C4-2B (cell line): ENCODE measurements at regions not wholly inside any gene's neighbourhood (a gene's known extent, or its start where the extent isn't known, plus 50 kb on each side); places are given as distances from the start of the nearest gene placed in this dataset.

Experiments
- H3K27ac ChIP-seq: fragments of 450-650 bp; 2 replicates; pipeline ENCODE4 v1.5.1; 2017
- ZFX ChIP-seq: fragments of 450-650 bp; IDR thresholded peaks from 2 replicates; pipeline ENCODE4 v1.6.1; 2017
- TF ChIP-seq, protein P1 (sequence below): fragments of 450-650 bp; conservative IDR thresholded peaks from 2 replicates; pipeline ENCODE4 v1.5.1; 2017; ENCODE audit warnings: mild to moderate bottlenecking

DNA sequence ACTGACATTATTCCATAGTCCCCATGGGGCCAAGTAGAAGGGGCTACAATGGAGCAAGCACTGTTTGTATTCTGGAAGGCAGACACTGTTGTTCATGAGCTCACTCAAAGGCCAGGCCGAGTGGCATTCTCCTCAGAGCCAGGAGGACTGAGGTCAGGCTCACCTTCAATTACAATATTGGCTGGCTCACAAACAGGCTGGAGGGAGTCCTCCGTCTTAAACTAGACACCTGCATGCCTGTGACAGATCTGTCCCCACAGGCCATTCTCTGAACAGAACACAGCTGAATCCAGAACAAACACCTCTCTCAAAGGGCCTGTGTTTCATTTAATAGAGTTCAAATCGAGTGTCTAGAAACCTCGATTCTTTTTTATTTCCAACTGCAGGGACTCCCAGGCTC, 347.4 kb upstream of the PPP2R3A start:
- H3K27ac ChIP-seq = no peak overlapping the region
- no peak for TF ChIP-seq ZFX
- TF ChIP-seq, protein P1, sequence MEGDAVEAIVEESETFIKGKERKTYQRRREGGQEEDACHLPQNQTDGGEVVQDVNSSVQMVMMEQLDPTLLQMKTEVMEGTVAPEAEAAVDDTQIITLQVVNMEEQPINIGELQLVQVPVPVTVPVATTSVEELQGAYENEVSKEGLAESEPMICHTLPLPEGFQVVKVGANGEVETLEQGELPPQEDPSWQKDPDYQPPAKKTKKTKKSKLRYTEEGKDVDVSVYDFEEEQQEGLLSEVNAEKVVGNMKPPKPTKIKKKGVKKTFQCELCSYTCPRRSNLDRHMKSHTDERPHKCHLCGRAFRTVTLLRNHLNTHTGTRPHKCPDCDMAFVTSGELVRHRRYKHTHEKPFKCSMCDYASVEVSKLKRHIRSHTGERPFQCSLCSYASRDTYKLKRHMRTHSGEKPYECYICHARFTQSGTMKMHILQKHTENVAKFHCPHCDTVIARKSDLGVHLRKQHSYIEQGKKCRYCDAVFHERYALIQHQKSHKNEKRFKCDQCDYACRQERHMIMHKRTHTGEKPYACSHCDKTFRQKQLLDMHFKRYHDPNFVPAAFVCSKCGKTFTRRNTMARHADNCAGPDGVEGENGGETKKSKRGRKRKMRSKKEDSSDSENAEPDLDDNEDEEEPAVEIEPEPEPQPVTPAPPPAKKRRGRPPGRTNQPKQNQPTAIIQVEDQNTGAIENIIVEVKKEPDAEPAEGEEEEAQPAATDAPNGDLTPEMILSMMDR = no peak

DNA sequence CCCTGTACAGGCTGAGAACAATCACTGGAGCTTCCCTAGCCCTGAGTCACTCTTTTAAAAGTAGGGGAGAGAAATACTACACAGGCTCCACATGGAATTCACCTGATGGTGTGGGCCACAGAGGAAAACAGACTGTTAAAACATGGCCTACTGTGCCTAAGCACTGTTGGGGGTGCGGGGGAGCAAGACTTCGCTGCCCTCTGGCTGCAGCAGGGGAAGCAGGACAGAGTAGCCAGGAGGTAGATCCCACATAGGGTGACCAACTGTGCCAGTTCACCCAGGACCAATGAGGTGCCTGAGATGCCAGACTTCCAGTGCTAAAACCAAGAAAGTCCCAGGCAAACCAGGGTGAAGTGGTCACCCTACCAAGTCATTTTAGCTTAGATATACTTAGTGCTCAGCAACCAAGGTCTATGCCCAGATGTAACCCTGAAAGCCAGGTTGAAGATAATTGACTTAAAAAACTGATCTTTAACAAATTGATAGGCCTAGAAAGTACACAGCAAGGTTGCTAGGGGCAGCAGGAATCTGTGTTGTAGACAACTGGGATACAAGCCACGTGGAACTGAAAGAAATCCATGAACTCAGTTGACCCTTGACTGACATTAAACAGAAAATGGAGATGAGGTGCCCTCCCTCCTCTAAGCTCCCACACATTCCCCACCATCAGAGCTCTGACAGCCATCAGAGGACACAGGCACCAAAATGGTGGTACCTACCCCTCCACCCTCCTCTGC, 344.2 kb upstream of the PPP2R3A start:
- TF ChIP-seq, protein P1 = no peak
- TF ChIP-seq ZFX = no peak
- H3K27ac ChIP-seq = no peak overlapping the region

DNA sequence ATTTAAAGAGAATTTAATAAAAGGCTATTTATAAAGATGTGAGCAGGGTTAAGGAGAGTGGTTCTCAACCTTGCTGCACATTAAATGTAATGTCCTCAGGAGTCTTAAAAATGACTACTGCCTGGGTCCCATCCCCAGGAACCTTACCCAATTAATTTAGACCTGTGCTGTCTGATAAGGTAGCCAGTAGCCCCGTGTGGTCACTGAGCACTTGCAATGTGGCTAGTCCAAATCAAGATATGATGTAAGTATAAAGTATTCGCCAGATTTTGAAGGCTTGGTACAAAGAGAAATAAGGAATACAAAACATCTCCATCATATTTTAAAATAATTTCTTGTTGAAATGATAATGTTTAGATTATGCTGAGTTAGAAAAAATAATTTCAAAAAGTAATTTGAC, 343.3 kb upstream of the PPP2R3A start:
- no peak for TF ChIP-seq ZFX
- TF ChIP-seq, protein P1 = no peak
- H3K27ac ChIP-seq = no peak overlapping the region

DNA sequence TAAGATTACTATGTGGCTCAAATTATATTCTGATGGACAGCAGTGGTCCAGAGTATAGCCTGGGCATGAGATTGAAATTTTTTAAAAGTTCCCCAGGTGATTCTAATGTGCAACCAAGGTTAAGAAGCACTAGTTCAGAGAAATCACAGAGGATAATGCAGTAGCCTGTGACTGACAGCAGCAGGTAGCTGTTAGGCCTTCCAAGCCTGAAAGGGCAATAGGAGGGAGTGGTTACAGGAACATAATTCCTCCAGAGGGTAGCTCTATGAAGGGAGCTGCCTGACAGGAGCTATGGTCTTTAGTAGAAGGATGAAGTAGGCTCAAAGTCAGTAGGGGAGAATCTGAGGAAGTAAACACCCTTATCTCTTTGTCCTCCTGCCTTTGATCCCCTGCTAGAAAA, 342.9 kb upstream of the PPP2R3A start:
- no peak overlapping the region for H3K27ac ChIP-seq
- TF ChIP-seq, protein P1 = no peak
- no peak for TF ChIP-seq ZFX

DNA sequence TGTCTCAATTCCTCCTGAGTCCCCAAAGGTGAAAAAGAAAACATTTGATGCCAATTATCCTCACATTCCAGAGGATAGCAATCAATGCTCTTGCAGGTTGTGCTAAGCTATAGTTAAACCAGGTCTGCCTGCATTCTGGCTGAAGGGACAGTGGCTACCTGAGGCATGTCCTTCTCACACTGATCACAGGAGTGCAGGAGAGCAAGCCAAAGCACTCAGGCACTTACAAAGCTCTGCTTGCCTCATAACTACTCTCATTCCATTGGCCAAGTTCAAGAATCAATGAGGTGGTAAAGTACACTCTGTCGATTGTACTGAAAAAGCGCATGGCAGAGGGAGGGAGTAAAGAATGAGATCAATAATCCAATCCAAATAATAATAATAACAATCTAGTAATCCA, 342.0 kb upstream of the PPP2R3A start:
- TF ChIP-seq, protein P1 = no peak
- no peak for TF ChIP-seq ZFX
- H3K27ac ChIP-seq = no peak overlapping the region

DNA sequence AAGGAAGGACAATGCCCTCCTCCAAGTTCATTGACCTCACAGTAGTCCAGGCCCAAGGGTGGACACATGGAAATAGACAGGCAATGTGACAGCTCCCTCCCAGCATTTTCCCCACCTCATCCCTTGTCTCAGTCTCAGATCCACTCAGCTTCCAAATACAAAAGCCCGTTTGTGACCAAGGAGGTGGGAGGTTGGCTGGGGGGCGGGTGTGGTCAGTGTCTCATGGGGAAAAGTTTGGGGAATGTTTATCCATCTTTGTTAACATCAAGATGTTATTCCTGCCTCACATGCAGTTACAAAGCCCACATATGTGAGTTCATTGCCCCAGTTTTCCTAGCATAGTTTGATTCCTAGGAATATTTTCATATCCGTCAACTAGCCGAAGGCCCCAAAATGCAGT, 338.5 kb upstream of the PPP2R3A start:
- no peak for TF ChIP-seq ZFX
- TF ChIP-seq, protein P1 = no peak
- H3K27ac ChIP-seq = no peak overlapping the region

DNA sequence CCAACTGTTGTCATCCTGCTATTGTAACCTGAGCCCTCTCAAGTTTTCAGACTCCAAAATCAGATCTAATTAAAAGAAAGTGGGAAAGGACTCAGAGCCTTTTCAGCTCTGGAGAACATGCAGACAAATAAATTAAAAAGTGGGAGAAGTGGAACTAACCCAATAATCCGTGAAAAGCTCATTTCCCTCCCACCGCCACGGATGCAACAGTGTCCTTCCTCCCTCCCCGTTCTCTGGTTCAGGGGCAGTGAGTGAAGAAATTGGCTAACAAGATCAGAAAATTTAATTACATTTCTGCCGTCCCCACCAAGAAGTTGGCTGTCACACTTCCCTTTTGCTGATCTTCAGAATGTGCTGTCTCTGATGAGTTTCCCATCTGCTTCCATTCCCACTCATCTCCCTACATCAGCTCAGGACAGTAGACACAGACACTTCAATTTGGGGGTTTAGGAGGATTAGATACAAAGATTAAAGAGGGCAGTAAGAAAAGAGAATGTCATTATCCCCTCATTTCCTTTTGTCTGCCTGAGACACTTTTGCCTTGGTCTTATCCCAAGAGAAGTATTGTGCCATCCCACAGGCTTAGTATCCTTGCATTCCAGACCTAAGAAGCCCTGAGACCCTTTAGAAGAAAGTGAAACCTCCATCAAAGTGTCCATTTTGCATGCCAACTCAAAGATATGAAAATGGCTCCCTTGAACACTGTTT, 335.7 kb upstream of the PPP2R3A start:
- no peak for TF ChIP-seq ZFX
- TF ChIP-seq, protein P1 = no peak
- H3K27ac ChIP-seq = no peak overlapping the region
